HEK293 (cell line): ENCODE measurements at regions not wholly inside any gene's neighbourhood (a gene's known extent, or its start where the extent isn't known, plus 50 kb on each side); places are given as distances from the start of the nearest gene placed in this dataset.

ENCODE experiments used
- CTCF ChIA-PET: fragments of 350-600 bp; formaldehyde crosslinking; extraction: SDS; loops from one replicate; lab custom pipeline; 2021; ENCODE audit warnings: antibody characterized with exemption; lab: Yijun Ruan, JAX
- POLR2A ChIA-PET: fragments of 300-600 bp; formaldehyde crosslinking; extraction: SDS; loops from one replicate; lab custom pipeline; 2020; ENCODE audit warnings: antibody characterized with exemption, inconsistent platforms; lab: Yijun Ruan, JAX
- H3K27ac ChIP-seq: fragments of 200-500 bp; sonication (Bioruptor generic); 2 replicates; pipeline ENCODE4 v1.5.1; 2014; ENCODE audit warnings: low read depth, low read length, control low read depth, inconsistent platforms; ENCODE audit errors: extremely low read depth
- H3K36me3 ChIP-seq, 2 experiments: fragments of 200-500 bp in 1 of 2; sonication (Bioruptor generic) in 1 of 2; 1 replicate in 1 of 2; 2 replicates in 1 of 2; pipeline ENCODE4 v1.5.1; 2014 to 2017; ENCODE audit warnings: inconsistent platforms in 2 of 2, low read length in 2 of 2; ENCODE audit not compliant: control insufficient read depth in 2 of 2, insufficient read depth in 1 of 2
- H3K4me1 ChIP-seq: fragments of 200-500 bp; sonication (Bioruptor generic); 2 replicates; pipeline ENCODE4 v1.5.1; 2014; ENCODE audit warnings: mild to moderate bottlenecking, low read length, inconsistent platforms; ENCODE audit not compliant: control insufficient read depth, insufficient read depth
- H3K4me3 ChIP-seq: 2 replicates; pipeline ENCODE4 v1.5.1; 2011; ENCODE audit warnings: low read depth, mild to moderate bottlenecking, control low read depth, low read length, moderate library complexity
- H3K9me3 ChIP-seq: fragments of 200-500 bp; sonication (Bioruptor generic); 2 replicates; pipeline ENCODE4 v1.5.1; 2014; ENCODE audit warnings: low read depth, low read length, inconsistent platforms; ENCODE audit not compliant: control insufficient read depth, insufficient read depth
- MZF1 ChIP-seq: fragments of 450-650 bp; formaldehyde crosslinking; IDR thresholded peaks from 2 replicates; pipeline ENCODE4 v1.5.1; 2017; ENCODE audit warnings: missing biosample characterization, missing genetic modification characterization, borderline replicate concordance
- SP2 ChIP-seq: fragments of 450-650 bp; formaldehyde crosslinking; IDR thresholded peaks from 2 replicates; pipeline ENCODE4 v1.5.1; 2016; ENCODE audit warnings: missing biosample characterization, missing genetic modification characterization
- ZNF10 ChIP-seq: fragments of 450-650 bp; formaldehyde crosslinking; IDR thresholded peaks from 2 replicates; pipeline ENCODE4 v1.5.1; 2017; ENCODE audit warnings: missing biosample characterization, missing genetic modification characterization
- ZNF211 ChIP-seq: fragments of 450-650 bp; formaldehyde crosslinking; IDR thresholded peaks from 2 replicates; pipeline ENCODE4 v1.5.1; 2016; ENCODE audit warnings: low read depth, missing biosample characterization, missing genetic modification characterization
- ZNF214 ChIP-seq: fragments of 450-650 bp; formaldehyde crosslinking; IDR thresholded peaks from 2 replicates; pipeline ENCODE4 v1.5.1; 2017; ENCODE audit warnings: missing biosample characterization, mild to moderate bottlenecking, missing genetic modification characterization, borderline replicate concordance
- ZNF302 ChIP-seq: fragments of 450-650 bp; formaldehyde crosslinking; IDR thresholded peaks from 2 replicates; pipeline ENCODE4 v1.5.1; 2016; ENCODE audit warnings: missing biosample characterization, missing genetic modification characterization, low read depth
- ZNF354C ChIP-seq: fragments of 450-650 bp; formaldehyde crosslinking; IDR thresholded peaks from 2 replicates; pipeline ENCODE4 v1.5.1; 2016; ENCODE audit warnings: missing biosample characterization, missing genetic modification characterization, low read depth, borderline replicate concordance
- ZNF560 ChIP-seq: fragments of 450-650 bp; formaldehyde crosslinking; IDR thresholded peaks from 2 replicates; pipeline ENCODE4 v1.5.1; 2017; ENCODE audit warnings: missing biosample characterization, missing genetic modification characterization, borderline replicate concordance
- ZNF571 ChIP-seq: fragments of 450-650 bp; formaldehyde crosslinking; IDR thresholded peaks from 2 replicates; pipeline ENCODE4 v1.5.0; 2017; ENCODE audit warnings: missing biosample characterization, missing genetic modification characterization
- ZNF623 ChIP-seq: fragments of 450-650 bp; formaldehyde crosslinking; IDR thresholded peaks from 2 replicates; pipeline ENCODE4 v1.5.1; 2016; ENCODE audit warnings: missing biosample characterization, missing genetic modification characterization
- ZNF785 ChIP-seq: fragments of 450-650 bp; formaldehyde crosslinking; IDR thresholded peaks from 2 replicates; pipeline ENCODE4 v1.5.1; 2016; ENCODE audit warnings: missing biosample characterization, missing genetic modification characterization
- ZNF791 ChIP-seq: fragments of 450-650 bp; formaldehyde crosslinking; IDR thresholded peaks from 2 replicates; pipeline ENCODE4 v1.5.1; 2016; ENCODE audit warnings: missing biosample characterization, missing genetic modification characterization
- ZNF837 ChIP-seq: fragments of 450-650 bp; formaldehyde crosslinking; IDR thresholded peaks from 2 replicates; pipeline ENCODE4 v1.5.1; 2016; ENCODE audit warnings: missing biosample characterization, missing genetic modification characterization
- TF ChIP-seq, protein P1 (sequence below): fragments of 450-650 bp; formaldehyde crosslinking; IDR thresholded peaks from 2 replicates; pipeline ENCODE4 v1.5.1; 2016; ENCODE audit warnings: missing biosample characterization, missing genetic modification characterization
- TF ChIP-seq, protein P2 (sequence below): fragments of 450-650 bp; formaldehyde crosslinking; IDR thresholded peaks from 2 replicates; pipeline ENCODE4 v1.5.1; 2016; ENCODE audit warnings: missing biosample characterization, missing genetic modification characterization
- TF ChIP-seq, protein P3 (sequence below): fragments of 450-650 bp; formaldehyde crosslinking; IDR thresholded peaks from 2 replicates; pipeline ENCODE4 v1.5.1; 2016; ENCODE audit warnings: missing biosample characterization, missing genetic modification characterization
- TF ChIP-seq, protein P4 (sequence below): fragments of 450-650 bp; IDR thresholded peaks from 2 replicates; pipeline ENCODE4 v1.5.1; 2018; ENCODE audit warnings: missing biosample characterization, missing genetic modification characterization
- TF ChIP-seq, protein P5 (sequence below): fragments of 450-650 bp; formaldehyde crosslinking; IDR thresholded peaks from 2 replicates; pipeline ENCODE4 v1.5.1; 2017; ENCODE audit warnings: missing biosample characterization, missing genetic modification characterization
- TF ChIP-seq, protein P6 (sequence below): sonication (generic); formaldehyde crosslinking; IDR thresholded peaks from 2 replicates; pipeline ENCODE4 v1.8.1; 2022; ENCODE audit warnings: mild to moderate bottlenecking, moderate library complexity, missing genetic modification reagents
- TF ChIP-seq, protein P7 (sequence below): IDR thresholded peaks from 2 replicates; pipeline ENCODE4 v1.6.1; 2011; ENCODE audit warnings: mild to moderate bottlenecking, low read depth, low read length, borderline replicate concordance

DNA sequence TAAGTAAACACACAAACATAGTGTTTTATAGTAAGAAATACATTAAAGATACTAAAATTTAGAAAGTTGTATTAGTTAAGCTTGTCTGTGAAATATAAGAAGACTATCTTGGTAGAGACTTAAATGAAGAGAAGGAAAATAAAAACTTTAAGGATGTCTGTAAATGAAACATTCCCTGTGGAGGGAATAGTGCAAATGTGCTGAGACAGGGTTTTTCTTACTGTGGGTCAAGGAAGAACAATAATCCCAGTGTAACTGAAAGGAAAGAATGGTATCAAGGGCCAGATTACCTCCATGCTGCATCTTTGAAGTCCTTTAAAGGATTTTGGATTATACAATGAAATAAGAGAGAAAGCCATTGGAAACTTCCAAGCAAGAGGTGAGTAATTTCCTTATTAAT, 547.5 kb upstream of the PCDH15 start:
- POLR2A ChIA-PET = no interaction called here
- no peak overlapping the region for H3K27ac ChIP-seq
- no peaks in the 10 kb centered on the region for H3K36me3 ChIP-seq
- CTCF ChIA-PET = no interaction called here
- no peaks in the 10 kb centered on the region for H3K9me3 ChIP-seq
- H3K4me1 ChIP-seq = no peaks in the 10 kb centered on the region
- TF ChIP-seq ZNF214 (no peak), ZNF302 (tag by site-specific recombination) (no peak), SP2 (tag by site-specific recombination) (no peak), ZNF354C (tag by site-specific recombination) (no peak), MZF1 (tag by site-specific recombination) (no peak), ZNF10 (tag by site-specific recombination) (no peak), ZNF211 (no peak), ZNF791 (tag by site-specific recombination) (no peak), ZNF623 (tag by site-specific recombination) (no peak), ZNF837 (tag by site-specific recombination) (no peak), ZNF560 (tag by site-specific recombination) (no peak), ZNF571 (no peak), ZNF785 (tag by site-specific recombination) (no peak)
- TF ChIP-seq, protein P1, sequence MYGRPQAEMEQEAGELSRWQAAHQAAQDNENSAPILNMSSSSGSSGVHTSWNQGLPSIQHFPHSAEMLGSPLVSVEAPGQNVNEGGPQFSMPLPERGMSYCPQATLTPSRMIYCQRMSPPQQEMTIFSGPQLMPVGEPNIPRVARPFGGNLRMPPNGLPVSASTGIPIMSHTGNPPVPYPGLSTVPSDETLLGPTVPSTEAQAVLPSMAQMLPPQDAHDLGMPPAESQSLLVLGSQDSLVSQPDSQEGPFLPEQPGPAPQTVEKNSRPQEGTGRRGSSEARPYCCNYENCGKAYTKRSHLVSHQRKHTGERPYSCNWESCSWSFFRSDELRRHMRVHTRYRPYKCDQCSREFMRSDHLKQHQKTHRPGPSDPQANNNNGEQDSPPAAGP (tag by site-specific recombination) = no peak
- TF ChIP-seq, protein P2, sequence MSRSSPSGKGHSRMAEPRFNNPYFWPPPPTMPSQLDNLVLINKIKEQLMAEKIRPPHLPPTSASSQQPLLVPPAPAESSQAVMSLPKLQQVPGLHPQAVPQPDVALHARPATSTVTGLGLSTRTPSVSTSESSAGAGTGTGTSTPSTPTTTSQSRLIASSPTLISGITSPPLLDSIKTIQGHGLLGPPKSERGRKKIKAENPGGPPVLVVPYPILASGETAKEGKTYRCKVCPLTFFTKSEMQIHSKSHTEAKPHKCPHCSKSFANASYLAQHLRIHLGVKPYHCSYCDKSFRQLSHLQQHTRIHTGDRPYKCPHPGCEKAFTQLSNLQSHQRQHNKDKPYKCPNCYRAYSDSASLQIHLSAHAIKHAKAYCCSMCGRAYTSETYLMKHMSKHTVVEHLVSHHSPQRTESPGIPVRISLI (tag by site-specific recombination) = no peak
- TF ChIP-seq, protein P3, sequence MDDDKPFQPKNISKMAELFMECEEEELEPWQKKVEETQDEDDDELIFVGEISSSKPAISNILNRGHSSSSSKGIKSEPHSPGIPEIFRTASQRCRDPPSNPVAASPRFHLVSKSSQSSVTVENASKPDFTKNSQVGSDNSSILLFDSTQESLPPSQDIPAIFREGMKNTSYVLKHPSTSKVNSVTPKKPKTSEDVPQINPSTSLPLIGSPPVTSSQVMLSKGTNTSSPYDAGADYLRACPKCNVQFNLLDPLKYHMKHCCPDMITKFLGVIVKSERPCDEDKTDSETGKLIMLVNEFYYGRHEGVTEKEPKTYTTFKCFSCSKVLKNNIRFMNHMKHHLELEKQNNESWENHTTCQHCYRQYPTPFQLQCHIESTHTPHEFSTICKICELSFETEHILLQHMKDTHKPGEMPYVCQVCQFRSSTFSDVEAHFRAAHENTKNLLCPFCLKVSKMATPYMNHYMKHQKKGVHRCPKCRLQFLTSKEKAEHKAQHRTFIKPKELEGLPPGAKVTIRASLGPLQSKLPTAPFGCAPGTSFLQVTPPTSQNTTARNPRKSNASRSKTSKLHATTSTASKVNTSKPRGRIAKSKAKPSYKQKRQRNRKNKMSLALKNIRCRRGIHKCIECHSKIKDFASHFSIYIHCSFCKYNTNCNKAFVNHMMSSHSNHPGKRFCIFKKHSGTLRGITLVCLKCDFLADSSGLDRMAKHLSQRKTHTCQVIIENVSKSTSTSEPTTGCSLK (tag by site-specific recombination) = no peak
- TF ChIP-seq, protein P4, sequence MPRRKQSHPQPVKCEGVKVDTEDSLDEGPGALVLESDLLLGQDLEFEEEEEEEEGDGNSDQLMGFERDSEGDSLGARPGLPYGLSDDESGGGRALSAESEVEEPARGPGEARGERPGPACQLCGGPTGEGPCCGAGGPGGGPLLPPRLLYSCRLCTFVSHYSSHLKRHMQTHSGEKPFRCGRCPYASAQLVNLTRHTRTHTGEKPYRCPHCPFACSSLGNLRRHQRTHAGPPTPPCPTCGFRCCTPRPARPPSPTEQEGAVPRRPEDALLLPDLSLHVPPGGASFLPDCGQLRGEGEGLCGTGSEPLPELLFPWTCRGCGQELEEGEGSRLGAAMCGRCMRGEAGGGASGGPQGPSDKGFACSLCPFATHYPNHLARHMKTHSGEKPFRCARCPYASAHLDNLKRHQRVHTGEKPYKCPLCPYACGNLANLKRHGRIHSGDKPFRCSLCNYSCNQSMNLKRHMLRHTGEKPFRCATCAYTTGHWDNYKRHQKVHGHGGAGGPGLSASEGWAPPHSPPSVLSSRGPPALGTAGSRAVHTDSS (tag by site-specific recombination) = no peak
- TF ChIP-seq, protein P5, sequence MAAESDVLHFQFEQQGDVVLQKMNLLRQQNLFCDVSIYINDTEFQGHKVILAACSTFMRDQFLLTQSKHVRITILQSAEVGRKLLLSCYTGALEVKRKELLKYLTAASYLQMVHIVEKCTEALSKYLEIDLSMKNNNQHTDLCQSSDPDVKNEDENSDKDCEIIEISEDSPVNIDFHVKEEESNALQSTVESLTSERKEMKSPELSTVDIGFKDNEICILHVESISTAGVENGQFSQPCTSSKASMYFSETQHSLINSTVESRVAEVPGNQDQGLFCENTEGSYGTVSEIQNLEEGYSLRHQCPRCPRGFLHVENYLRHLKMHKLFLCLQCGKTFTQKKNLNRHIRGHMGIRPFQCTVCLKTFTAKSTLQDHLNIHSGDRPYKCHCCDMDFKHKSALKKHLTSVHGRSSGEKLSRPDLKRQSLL = no peak
- TF ChIP-seq, protein P6, sequence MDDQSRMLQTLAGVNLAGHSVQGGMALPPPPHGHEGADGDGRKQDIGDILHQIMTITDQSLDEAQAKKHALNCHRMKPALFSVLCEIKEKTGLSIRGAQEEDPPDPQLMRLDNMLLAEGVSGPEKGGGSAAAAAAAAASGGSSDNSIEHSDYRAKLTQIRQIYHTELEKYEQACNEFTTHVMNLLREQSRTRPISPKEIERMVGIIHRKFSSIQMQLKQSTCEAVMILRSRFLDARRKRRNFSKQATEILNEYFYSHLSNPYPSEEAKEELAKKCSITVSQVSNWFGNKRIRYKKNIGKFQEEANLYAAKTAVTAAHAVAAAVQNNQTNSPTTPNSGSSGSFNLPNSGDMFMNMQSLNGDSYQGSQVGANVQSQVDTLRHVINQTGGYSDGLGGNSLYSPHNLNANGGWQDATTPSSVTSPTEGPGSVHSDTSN (CRISPR knock-in tag) = no peak
- TF ChIP-seq, protein P7, sequence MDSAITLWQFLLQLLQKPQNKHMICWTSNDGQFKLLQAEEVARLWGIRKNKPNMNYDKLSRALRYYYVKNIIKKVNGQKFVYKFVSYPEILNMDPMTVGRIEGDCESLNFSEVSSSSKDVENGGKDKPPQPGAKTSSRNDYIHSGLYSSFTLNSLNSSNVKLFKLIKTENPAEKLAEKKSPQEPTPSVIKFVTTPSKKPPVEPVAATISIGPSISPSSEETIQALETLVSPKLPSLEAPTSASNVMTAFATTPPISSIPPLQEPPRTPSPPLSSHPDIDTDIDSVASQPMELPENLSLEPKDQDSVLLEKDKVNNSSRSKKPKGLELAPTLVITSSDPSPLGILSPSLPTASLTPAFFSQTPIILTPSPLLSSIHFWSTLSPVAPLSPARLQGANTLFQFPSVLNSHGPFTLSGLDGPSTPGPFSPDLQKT = no peak
- TF ChIP-seq, all 188 proteins: peak for 0
- H3K4me3 ChIP-seq = no peak overlapping the region
